GM18867 (cell line): ENCODE measurements at regions not wholly inside any gene's neighbourhood (a gene's known extent, or its start where the extent isn't known, plus 50 kb on each side); places are given as distances from the start of the nearest gene placed in this dataset.

Experiments
- ATAC-seq: cut with Tn5 transposase; IDR thresholded peaks from one replicate; pipeline ENCODE4 v1.9.1; 2021; ENCODE audit warnings: mild to moderate bottlenecking, moderate library complexity; ENCODE audit not compliant: unreplicated experiment

DNA sequence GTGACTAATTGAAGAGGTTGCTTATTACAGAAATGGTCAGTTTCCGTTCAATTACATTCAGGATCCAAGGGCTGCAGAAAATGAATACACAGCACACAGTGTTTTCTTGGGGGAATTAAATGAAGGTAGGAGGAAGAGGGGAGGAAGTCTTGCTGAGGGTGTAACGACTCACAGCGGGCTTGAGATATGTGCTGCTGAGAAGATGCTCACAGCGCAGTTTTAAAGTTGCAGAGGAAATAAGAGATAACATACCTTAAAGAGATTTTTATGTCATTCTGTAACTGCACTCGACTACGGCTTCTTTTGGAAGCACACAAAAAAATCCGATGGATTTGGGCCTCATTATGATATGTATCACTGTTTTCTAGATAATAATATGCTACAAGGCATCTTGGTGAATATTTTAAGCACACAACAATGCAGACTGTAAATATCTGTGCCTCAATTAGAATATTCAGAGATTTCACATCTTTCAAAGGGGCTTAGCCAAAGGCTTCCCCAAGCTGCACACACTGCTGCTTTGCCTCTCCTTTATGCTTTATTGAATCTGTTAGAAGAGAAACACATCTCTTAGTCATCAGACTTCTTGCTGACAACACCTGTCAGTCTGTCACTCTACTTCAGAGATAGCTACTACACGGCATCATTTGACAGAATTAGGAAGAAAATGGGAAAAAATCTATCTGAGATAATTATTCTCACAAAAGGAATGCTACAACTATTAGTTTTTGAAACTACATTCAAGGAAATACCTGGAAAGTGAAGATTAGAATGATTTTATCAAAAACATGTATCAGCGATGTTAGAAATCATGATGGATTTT lies 773.2 kb downstream of the OTOL1 start:
- no peak for ATAC-seq

DNA sequence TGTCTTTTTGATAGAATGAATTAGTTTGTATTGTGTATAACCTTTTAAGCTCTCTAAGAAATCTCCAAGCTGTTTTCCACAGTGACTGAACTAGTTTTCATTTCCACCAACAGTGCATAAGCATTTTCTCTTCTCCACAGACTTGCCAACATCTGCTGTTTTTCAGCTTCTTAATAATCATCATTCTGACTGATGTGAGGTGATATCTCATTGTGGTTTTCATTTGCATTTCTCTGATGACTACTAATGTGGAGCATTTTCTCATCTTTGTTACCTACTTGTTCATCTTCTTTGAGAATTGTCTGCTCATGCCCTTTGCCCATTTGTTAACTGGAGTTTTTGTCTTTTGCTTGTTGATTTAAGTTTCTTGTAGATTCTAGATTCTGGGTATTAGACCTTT lies 777.5 kb downstream of the OTOL1 start:
- no peak for ATAC-seq

DNA sequence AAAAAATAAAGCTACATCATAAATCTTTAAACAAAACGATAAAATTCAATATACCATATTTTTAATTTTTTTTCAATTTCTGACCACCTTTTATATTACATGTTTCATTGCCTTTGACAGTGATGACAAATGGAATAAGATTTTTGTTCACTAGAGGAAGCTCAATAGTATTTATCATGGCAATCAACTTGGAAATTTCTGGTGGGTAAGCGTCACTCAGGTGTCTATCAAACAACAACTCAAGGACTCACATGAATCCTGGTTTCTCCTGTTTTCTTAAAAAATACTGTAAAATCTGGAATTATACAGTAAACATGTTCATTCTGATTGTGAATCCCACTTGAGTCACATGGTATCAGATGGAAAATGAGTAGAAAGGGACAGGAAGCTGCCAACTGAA lies 782.2 kb downstream of the OTOL1 start:
- ATAC-seq = no peak

DNA sequence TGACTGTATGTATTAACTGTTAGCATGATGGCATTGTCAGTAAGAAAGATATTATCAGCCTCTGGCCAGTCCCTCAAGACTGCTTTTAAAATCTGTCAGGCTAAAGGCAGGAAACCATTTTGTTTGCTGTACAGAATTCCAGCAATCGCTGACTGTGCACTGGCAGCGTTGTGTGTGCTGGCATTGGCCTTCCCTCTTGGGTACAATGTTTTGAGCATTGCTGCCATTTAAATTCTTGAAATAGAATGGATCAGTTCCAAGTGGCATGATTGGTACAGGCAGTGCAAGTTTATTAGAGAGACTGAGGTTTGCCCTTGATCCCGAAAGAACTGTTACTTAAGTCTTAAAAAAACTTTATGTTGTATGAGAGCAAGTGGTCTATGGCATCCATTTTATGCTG lies 788.7 kb downstream of the OTOL1 start:
- no peak for ATAC-seq

DNA sequence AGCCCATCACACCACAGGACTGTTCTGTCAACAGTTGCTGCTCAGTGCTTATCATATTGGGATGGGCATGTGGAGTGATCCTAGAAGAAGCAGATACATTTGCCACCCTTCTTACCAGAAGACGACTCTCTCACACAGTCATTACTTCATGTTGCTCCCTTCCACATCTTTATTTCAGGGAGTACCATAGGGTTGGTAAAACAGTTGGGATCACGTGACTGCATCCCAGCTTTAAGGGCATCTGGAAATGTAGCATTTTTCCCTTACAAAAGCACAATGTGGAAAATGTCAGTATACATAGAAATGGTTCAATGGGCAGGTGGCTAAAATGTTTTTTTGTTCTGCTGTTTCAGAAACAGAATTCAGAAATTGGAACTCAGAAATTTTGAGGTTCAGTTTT lies 791.0 kb downstream of the OTOL1 start:
- no peak for ATAC-seq

DNA sequence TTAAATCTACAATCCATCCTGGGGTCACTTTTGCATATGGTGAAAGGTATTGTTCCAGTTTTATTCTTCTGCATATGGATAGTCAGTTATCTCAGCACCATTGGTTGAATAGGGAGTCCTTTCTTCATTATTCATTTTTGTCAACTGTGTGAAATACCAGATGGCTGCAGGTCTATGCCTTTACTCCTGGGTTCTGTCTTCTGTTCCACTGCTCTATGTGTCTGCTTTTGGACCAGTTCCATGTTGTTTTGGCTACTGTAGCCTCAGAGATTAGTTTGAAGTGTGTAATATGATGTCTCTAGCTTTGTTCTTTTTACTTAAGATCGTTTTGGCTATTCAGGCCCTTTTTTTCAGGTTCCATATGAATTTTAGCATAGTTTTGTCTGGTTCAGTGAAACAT lies 795.8 kb downstream of the OTOL1 start:
- ATAC-seq = no peak

DNA sequence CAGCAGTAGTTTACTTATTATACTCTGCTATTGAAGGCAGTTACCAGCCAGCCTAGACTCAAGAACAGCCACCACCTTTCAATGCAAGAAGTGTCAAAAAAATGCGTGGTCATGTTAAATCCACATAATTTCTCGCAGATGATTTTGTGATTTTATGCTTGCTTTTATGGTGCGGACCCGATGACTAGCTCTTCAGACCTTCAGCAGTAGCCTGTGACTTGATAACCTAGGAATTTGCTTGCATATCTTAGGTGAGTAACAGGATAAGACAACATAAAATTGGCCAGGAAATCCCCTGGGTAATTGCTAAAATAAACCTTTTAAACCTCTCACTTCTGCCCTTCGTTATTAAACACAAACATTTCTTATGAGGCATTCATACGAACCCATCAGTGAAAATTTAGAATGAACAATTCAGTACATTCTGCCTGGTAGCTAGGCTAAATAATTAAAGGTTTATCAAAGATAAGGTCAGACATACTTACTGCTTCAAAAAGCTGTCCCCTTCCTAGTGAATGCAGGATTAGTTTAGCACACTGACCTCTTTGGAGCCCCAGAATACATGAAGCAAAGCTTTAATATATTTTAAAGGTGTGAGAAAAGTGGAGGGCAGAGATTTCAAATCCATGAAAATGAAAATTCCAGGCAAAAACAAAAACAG lies 798.8 kb downstream of the OTOL1 start:
- ATAC-seq = no peak

DNA sequence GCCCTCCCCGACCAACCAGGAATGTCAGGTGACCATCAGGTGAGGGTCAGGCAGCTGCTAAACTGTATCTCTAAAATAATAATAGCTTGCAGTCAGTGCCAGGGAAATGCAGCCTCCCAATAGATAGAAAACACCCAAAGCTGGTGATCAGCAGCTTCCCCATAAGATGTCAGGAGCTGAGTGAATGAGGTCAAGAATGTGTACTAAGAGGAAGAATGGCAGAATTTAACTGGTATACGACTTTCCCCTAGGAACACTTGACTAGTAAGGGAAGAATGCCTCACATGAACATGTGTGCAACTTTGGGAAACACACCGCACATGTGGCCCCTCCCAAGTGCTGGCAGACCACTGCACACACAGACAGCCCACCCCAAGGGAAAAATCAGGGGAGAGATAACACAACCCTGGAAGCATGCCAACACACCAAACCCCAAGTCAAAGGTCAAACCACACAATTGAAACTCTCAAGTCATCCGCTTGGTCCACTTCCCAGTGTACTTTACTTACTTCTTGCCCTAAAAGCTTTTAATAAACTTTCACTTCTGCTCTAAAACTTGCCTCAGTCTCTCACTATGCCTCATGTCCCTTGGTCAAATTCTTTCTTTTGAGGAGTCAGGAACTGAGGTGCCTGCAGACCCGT lies 806.5 kb downstream of the OTOL1 start:
- no peak for ATAC-seq

DNA sequence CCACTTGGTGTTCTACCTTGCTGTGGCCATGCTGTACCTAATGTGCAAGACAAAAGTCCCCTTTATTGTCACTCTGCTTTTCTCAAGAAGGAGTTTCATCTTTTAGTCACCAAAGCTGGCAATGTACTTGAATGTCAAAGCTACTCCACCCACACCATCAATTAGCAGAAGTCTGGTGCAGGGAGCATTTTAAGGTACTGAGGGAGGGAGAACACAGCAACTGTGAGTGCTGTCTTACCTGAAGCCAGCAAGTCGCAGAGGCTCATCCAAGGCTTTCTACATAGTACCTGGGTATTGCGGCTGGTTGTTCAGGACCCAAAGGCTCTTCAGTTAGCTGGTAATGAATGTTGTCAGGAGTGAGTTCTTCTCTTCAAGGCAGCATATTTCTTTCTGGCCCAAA lies 820.4 kb downstream of the OTOL1 start:
- no peak for ATAC-seq

DNA sequence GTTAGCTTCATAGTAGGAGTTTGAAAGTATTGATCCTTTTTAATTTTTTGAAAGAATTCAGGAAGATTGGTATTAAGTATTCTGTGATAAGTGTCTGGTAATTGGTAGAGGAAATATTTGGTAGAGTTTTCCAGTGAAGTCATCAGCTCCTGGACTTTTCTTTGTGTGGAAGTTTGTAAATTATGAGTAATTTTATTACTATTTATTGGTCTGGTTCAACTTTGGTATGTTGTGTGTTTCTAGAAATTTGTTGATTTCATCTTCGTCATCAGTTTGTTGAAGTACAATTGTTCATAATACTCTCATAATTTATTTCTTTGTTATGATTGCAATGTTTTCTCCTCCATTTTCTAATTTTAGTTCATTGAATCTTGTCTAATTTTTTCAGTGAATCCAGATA lies 832.0 kb downstream of the OTOL1 start:
- no peak for ATAC-seq

DNA sequence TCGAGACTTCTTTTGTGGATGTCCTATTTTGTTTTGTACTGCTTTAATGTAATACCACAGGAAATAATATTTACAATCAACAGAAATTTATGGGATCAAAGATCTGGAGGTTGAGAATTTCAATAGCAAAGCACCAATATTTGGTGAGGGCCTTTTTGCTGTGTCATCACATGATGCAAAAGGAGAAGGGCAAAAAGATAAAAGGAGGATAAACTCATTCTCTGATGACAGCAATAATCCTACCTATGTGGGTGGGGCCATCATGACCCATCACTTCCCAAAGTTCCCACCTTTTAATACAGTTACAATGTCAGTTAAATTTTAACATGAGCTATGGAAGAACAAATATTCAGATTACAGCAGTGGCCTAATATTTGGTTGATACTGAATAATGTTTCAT lies 832.9 kb downstream of the OTOL1 start:
- ATAC-seq = no peak

DNA sequence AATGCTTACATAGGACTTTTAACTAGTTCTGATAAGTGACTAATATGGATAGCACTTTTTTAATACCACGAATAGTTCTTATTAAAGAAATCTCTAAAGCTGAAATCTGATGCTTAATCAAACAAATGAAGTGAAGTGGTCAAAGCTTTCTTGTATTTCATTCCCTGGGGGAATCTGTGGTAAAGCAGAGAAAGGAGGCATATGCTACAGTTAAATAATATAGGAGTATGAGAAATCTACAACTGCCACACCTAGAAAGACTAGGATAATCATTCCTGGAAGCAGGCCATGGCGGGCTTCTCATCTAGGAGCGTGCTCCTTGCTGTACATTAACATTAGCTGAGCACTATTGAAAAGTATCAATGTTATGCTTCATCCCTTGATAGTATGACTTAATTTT lies 835.7 kb downstream of the OTOL1 start:
- ATAC-seq = no peak

DNA sequence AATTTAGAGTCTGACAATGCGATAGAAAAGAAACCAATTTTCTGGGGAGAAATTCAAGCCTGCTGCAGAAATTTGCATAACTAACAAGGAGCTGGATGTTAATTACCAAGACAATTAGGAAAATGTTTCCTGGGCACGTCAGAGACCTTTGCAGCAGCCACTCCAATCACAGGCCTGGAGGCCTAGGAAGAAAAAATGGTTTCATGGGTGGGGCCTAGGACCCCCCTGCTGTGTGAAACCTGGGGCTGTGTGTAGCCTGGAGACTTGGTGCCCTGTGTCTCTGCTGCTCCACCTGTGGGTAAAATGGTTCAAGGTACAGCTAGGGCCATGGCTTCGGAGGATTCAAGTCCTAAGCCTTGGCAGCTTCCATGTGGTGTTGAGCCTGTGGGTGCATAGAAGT lies 837.9 kb downstream of the OTOL1 start:
- ATAC-seq = no peak

DNA sequence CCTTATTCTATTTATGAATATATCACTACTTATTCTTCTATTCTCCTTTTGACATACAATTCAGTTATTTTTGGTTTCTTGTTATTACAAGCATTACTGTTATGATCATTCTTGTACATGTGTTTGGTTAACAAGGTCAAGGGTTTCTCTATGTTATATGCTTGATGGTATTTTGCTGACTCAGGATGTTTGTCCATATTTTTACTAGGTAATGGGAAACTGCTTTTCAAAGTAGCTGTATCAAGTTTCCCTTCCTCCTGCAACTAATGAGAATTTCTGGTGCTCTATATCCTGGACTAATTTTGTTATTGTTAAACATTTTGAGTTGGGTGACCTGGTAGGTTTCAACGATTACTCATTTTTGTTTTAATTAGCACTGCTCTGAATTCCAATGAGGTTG lies 841.0 kb downstream of the OTOL1 start:
- no peak for ATAC-seq

DNA sequence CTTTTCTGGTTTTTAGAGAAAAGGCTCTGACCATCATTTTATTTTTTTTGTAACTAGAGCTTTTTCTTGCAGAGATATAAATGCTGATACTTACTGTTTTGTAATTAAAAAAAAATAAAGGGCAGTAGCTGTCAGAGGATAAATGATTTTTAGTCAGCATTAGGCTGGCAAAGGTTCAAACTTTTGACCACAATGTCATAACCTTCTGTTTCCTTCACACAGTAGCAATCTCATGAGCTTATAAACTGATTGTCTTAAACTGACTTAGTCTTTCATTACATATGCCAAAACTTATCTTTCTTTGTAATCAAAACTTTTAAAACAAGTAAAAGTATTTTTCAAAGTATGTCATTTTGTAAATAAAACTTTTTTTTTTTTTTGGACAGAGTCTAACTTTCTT lies 841.9 kb downstream of the OTOL1 start:
- no peak for ATAC-seq

DNA sequence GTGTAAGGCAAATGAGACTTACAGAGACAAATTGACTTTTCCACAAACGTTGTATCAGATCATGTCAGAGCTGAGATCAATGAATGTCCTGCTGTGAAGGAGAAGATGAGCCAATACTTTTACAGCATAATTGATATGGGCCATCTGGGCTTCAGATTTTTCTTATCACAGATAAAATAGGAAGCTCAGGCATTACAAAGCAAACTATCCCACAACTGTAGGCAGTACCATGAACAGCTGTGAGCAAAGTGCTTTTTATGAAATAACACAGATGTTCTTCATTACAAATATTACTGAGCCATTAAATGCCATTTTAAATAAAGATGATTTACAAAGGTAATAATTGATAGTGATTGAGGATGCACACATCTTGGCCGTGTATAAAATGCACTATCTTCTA lies 852.3 kb downstream of the OTOL1 start:
- ATAC-seq = no peak

DNA sequence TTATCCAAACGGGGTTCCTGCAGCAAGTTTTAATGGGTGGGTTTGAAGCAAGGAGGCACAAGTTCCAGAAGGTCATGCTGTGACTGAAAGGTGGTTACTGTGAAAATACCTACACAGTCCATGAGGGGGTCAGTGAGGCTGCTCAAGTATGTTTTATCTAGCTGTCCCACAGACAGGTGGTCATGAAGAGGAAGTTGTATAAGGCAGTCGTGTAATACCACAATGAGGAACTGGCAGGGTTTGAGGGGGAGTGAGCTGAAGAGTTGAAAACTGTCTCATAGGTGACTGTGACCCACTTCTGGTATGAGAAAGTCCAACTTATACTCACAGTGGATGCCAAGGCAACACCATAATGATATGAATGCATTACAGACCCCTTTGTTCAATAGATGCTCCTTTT lies 856.8 kb downstream of the OTOL1 start:
- no peak for ATAC-seq

DNA sequence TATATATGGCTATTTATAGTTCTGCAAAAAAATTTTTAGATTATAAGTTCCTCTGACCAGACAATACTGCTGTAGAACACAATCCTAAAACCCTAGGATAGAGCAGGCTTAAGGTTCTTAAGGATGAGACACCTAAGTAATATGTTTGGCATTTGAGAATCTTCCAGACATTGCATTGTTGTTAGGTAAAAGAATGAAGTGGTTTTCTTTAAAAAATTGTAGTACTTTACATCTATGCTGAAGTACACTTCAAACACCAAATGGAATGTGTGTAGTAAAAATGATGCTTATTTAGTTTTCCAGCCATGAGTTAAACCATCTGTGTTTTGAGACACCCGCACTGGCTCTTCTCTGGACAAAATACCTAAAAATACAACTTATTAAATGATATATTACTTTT lies 857.7 kb downstream of the OTOL1 start:
- ATAC-seq = no peak

DNA sequence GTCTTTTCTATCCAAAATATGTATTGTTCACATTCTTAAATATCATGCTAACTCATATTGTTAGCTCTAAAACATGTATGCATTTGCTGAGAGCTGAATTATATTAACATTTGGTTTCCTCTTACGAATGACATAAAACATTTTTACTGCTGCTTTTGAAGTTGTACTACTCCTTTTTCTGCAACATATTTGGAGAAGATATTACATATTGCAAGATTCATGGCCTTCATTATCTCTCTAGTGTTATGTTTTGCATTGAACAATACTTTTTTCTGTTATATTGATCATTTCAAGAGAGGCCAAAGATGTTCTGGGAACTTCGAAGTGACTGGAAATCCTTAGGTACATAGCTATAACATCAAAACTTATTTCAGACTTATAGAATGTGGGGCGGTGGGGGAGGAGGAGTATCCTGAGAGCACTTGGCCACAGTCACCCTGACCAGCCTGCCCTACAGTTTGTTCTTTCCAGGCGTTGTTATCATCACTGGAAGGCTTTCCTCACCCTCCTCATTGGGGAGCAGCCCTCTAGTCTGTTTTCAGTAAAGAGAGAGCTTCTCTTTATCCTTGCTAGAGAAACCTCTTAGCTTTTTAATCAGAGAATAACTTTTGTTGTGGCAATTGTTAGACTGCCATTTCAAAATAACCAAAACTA lies 868.6 kb downstream of the OTOL1 start:
- ATAC-seq = no peak

DNA sequence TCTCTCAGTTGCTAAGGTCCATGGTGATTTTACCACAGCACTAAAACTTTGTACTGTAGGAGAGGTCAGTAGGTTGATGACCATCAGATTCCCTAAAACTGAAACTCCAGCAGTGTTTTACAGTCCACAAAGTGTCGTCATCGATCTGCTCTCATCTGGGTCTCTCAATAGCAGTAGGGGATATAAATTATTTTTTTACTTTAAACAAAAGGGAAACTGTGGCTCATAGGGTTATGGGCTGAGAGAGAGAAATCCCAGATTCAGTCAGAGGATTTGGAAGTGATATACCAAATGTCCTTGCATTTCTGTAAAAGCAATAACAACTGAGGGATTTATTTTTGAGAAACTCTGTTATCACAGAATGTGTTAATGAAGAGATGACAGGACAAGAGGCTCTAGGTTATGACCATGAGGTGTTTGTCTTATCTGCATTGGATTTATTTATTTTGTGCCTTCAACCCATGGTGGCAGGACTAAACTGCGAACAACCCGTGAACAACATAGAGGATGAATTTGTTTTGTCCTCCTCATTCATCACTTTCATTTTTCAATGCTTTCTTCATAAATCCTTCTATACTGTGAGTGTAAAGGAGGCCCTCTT lies 869.7 kb downstream of the OTOL1 start:
- ATAC-seq = no peak
